GM18858 (cell line): ENCODE measurements at regions not wholly inside any gene's neighbourhood (a gene's known extent, or its start where the extent isn't known, plus 50 kb on each side); places are given as distances from the start of the nearest gene placed in this dataset.

Experiments used
- ATAC-seq: cut with Tn5 transposase; IDR thresholded peaks from one replicate; pipeline ENCODE4 v1.9.1; 2021; ENCODE audit not compliant: unreplicated experiment

DNA sequence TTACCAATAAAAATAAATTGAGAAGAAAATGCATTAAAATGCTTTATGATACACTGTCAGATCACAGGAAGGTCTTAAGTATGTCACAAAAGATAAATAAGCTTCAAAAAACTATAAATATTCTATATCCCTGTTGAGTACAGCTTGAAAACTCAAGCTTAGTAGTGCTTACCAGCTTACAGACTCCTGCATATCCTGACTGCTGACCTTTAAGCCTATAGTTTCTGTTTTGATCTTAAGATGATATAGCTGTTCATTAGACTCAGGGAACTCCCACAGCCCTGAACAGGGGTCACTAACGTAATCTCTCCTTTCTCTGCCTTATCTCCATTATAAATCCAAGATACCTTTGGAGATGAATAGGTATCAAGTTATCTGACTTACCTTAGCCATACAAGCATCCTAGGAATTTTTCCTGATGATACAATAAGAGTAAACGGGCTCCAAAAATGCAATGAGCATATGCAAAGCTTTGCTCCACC lies 93.7 kb upstream of the RBBP8 start:
- no peak for ATAC-seq

- ATAC-seq = no peak
Measured at GRCh38 chr18:22840606-22841144, 92.5 kb upstream of the RBBP8 start.

GRCh38 chr18:22841840-22842239 lies 91.3 kb upstream of the RBBP8 start:
- no peak for ATAC-seq

DNA sequence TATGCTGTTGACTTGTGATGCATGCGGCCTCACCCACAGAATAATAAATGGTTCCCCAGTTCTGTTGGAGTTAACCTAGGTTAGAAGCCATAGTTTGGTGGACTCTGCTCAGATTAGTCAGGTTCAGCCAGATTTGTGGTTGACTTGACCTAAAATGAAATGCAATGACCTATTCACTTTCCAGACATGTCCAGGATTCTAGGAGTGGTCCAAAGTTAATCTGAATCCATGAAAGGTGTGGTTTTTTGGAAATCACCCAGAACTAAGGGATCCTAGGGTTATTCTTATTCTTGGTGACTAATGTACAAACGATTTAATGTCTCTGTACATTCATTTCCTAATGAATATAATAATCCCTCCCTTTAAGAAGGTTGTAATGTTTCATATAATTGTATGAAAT lies 88.9 kb upstream of the RBBP8 start:
- no peak for ATAC-seq

DNA sequence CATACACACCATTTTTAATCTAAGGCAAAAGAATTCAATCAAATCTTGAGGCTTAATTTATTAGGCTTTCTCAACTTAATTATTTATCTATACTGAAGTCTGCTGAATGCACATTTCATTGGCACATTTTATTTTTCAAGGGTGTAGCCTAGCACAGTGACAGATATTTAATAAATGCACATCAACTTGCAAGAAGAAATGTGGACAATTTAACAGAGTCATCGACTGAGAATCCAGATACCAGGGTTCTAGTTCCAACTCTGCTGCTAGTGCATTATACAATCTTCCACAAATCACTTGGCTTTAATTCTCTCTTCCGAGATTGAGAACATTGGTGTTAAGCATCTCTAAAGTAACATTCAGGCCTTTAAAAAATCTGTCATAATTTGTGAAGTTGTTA lies 88.5 kb upstream of the RBBP8 start:
- no peak for ATAC-seq

- no peak for ATAC-seq
Measured at GRCh38 chr18:22846088-22846683, 86.9 kb upstream of the RBBP8 start.

GRCh38 chr18:22846697-22847096 lies 86.4 kb upstream of the RBBP8 start:
- no peak for ATAC-seq

- ATAC-seq = no peak
Measured at GRCh38 chr18:22847392-22847791, 85.7 kb upstream of the RBBP8 start.

- ATAC-seq = no peak
Measured at GRCh38 chr18:22847867-22848451, 85.2 kb upstream of the RBBP8 start.

DNA sequence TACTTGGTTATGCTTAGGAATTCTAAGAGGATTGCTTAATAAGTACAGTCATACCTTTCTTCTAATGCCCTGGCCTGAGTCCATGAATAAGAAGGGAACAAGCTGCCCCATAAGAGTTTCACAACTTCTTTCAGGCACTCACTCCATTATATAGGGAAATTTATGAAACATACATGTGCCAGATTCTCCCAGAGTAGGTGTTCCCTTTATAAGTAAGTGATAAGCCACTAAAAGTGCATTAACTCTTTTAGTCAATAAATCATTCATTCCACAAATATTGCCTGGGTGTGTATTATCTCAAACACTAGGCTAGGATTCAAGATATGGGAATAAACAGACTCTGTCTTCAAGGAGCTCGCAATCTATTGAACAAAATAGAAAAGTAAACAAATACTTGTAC lies 84.5 kb upstream of the RBBP8 start:
- ATAC-seq = no peak

DNA sequence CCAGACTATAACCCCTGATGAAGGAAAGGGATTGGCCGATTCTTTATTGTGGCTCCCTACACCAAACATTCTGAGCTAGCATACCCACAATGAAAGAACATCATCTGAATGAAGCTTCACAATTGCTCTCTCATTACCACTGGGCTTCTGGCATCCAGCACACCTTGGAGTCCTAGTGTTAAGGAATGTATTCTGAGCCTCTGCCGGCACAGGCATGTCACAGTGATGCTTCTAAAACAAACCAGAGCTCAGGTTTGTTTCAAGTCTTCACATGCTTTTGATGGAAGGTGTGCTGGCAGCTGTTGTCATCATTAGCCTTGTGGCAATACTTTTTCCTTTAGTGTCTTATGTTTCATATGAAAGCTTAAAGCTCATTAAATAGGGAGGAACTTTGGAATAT lies 76.3 kb upstream of the RBBP8 start:
- no peak for ATAC-seq

- no peak for ATAC-seq
Measured at GRCh38 chr18:22858121-22858520, 75.0 kb upstream of the RBBP8 start.

DNA sequence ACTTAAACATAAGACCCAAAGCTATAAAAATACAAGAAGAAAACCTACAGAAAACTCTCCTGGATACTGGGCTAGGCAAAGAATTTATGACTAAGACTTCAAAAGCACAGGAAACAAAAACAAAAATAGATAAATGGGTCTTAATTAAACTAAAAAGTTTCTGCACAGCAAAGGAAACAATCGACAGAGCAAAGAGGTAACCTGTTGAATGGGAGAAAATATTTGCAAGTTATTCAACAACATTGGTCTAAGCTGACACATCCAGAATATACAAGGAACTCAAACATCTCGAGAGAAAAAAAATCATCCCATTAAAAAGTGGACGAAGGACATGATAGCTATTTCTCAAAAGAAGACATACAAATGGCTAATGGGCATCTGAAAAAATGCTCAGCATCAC lies 72.3 kb upstream of the RBBP8 start:
- ATAC-seq = no peak

GRCh38 chr18:22865354-22866116 lies 67.6 kb upstream of the RBBP8 start:
- no peak for ATAC-seq

DNA sequence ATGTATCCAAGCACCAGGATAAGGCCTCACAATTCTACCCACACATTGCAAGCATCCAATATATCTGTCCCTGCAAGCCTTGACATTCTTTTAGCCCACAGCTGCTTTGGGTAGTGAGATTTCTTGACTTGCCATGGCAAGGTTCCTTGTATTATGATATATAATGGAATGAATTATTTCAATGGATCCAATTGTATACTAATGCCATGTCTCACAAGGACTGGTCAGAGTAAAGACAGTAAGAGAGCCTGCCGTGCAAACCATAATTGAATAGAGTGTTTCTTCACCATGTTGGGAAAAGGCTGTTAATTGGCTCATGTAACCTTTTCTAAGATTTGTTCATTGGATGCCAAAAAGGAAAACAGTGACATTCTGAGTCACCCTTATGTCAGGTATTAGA lies 64.3 kb upstream of the RBBP8 start:
- no peak for ATAC-seq

DNA sequence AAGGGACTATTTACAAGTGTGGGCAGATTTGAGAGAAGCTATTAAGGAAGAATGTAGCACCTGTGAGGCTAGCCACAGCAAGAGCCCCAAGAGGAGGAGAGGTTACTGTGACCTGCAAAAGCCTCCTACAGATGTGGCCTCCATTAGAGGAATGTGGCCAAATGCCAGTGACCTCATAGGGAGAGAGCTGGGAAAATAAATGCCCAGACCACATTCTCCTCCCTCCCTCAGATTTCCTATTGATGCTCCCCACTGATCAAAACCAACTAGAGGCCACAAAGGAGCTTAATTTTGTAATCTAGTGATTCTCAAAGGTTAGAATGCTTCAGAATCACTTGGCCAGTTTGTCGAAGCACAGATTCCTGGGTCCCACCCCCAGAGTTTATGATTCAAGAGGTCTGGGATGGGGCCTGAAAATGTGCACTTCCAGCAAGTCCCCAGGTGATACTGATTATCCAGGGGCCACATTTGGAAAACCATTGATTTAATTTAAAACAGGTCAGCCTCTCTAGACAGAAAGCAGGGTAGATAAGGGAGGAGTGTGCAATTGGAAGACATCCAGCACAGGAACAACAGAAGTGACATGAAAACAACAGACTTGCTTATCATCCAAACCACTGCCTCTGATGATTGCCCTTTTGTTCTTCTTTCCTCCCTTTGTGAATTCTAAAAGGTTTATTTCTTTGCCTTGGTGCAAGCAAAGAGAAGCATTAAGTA lies 61.2 kb upstream of the RBBP8 start:
- no peak for ATAC-seq

GRCh38 chr18:22872900-22873537 lies 60.1 kb upstream of the RBBP8 start:
- peak; percentile 58 for ATAC-seq

GRCh38 chr18:22879293-22879692 lies 53.8 kb upstream of the RBBP8 start:
- ATAC-seq = no peak

DNA sequence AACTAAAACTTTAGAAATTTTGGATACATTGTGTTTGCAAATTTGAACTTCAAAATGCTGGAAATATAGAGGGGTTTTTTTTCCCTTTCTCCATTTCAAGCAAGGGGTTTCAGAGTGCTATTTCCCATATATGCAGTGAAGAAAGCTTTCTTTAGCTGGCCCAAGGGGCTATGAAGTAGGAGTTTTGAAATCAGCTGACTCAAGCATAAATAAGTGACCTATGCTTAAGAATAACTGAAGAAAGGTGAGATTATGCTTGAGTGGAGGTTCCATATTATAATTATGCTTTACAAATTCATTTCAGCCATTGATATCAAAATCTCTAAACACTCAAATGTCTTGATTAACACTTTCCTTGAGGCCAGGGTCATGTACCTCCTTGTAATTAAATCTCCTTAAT lies 51.0 kb upstream of the RBBP8 start:
- no peak for ATAC-seq

DNA sequence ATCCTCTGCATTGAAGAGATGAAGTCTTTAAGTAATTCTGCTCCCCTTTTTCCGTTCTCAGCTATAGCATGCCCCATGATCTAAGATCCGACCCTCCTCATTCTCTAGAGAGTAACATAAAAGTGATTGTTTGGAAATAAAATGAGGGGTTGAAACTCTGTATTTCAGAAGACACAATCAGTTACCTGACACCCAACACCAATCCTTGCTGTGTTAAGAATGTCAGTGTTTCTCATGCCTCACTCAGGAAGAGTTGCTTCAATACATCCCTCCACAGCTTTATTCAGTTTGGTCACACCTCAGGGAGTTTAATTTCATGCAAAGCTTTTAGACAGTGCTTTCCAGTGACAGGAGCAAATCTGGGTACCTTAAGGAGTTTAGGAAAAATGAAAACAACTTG lies 49.9 kb upstream of the RBBP8 start:
- no peak for ATAC-seq
